Mesenchymal stem cell (in vitro differentiated cells and primary cell): ENCODE measurements at regions not wholly inside any gene's neighbourhood (a gene's known extent, or its start where the extent isn't known, plus 50 kb on each side); places are given as distances from the start of the nearest gene placed in this dataset.

Source experiments
- DNase-seq: peaks from one replicate; pipeline ENCODE4 v3.0.0-alpha.2; 2013
- H2AFZ ChIP-seq: one replicate; pipeline ENCODE4 v1.6.1; 2013; ENCODE audit warnings: low read depth, mild to moderate bottlenecking, control low read depth, inconsistent platforms, low read length, moderate library complexity
- H2AK5ac ChIP-seq: 2 replicates; pipeline ENCODE4 v1.6.1; 2013; ENCODE audit warnings: low read length, moderate library complexity, mild to moderate bottlenecking, inconsistent platforms; ENCODE audit not compliant: severe bottlenecking
- H2BK120ac ChIP-seq: one replicate; pipeline ENCODE4 v1.6.1; 2013; ENCODE audit warnings: low read depth, mild to moderate bottlenecking, inconsistent platforms, low read length, moderate library complexity
- H2BK12ac ChIP-seq, 2 experiments: one replicate each; pipeline ENCODE4 v1.6.1; 2013; ENCODE audit warnings: inconsistent platforms in 2 of 2, low read length in 2 of 2, mild to moderate bottlenecking in 2 of 2, moderate library complexity in 2 of 2, control low read depth in 1 of 2
- H2BK15ac ChIP-seq: one replicate; pipeline ENCODE4 v1.6.1; 2013; ENCODE audit warnings: mild to moderate bottlenecking, low read depth, inconsistent platforms; ENCODE audit not compliant: poor library complexity, severe bottlenecking
- H2BK5ac ChIP-seq: 2 replicates; pipeline ENCODE4 v1.6.1; 2013; ENCODE audit warnings: low read depth, mild to moderate bottlenecking, low read length, control low read depth, inconsistent platforms; ENCODE audit not compliant: poor library complexity, severe bottlenecking
- H3K14ac ChIP-seq, 2 experiments: one replicate each; pipeline ENCODE4 v1.6.1; 2013; ENCODE audit warnings: inconsistent platforms in 2 of 2, low read length in 2 of 2, control low read depth in 1 of 2, mild to moderate bottlenecking in 1 of 2, moderate library complexity in 1 of 2
- H3K18ac ChIP-seq, 2 experiments: one replicate each; pipeline ENCODE4 v1.6.1; 2013; ENCODE audit warnings: inconsistent platforms in 2 of 2, low read length in 2 of 2, control low read depth in 1 of 2, low read depth in 1 of 2, mild to moderate bottlenecking in 1 of 2
- H3K23ac ChIP-seq, 2 experiments: one replicate each; pipeline ENCODE4 v1.6.1; 2013; ENCODE audit warnings: inconsistent platforms in 2 of 2, low read length in 2 of 2, mild to moderate bottlenecking in 2 of 2, moderate library complexity in 2 of 2, control low read depth in 1 of 2
- H3K27ac ChIP-seq: 2 replicates; pipeline ENCODE4 v1.5.1; 2013; ENCODE audit warnings: mild to moderate bottlenecking, moderate library complexity, low read length, control low read depth, inconsistent platforms; ENCODE audit not compliant: poor library complexity, severe bottlenecking
- H3K27me3 ChIP-seq, 2 experiments: 2 replicates each; pipeline versions ENCODE4 v1.6.1 to v1.7.0; 2013; ENCODE audit warnings: low read length in 2 of 2, mild to moderate bottlenecking in 2 of 2, moderate library complexity in 2 of 2, control low read depth in 1 of 2, inconsistent platforms in 1 of 2; ENCODE audit not compliant: control insufficient read depth in 1 of 2, insufficient read depth in 1 of 2
- H3K36me3 ChIP-seq, 2 experiments: 2 replicates each; pipeline versions ENCODE4 v1.6.1 to v1.7.0; 2013; ENCODE audit warnings: low read length in 2 of 2, control low read depth in 1 of 2, inconsistent platforms in 1 of 2, low read depth in 1 of 2, mild to moderate bottlenecking in 1 of 2; ENCODE audit not compliant: insufficient read depth in 2 of 2, control insufficient read depth in 1 of 2
- H3K4ac ChIP-seq, 2 experiments: one replicate each; pipeline ENCODE4 v1.6.1; 2013; ENCODE audit warnings: inconsistent platforms in 2 of 2, low read length in 2 of 2, mild to moderate bottlenecking in 2 of 2, moderate library complexity in 2 of 2, control low read depth in 1 of 2, low read depth in 1 of 2
- H3K4me1 ChIP-seq: 2 replicates; pipeline ENCODE4 v1.6.1; 2013; ENCODE audit warnings: low read depth, low read length, control low read depth; ENCODE audit not compliant: control insufficient read depth, insufficient read depth
- H3K4me2 ChIP-seq: 2 replicates; pipeline ENCODE4 v1.6.1; 2013; ENCODE audit warnings: low read length, mild to moderate bottlenecking, inconsistent platforms; ENCODE audit not compliant: poor library complexity, severe bottlenecking
- H3K4me3 ChIP-seq, 2 experiments: 2 replicates each; pipeline versions ENCODE4 v1.5.1 to v1.7.0; 2013; ENCODE audit warnings: low read length in 2 of 2, mild to moderate bottlenecking in 2 of 2, control low read depth in 1 of 2, low read depth in 1 of 2; ENCODE audit not compliant: insufficient read depth in 1 of 2
- H3K79me1 ChIP-seq: replicated peaks from 2 replicates; pipeline ENCODE4 v1.6.1; 2013; ENCODE audit warnings: mild to moderate bottlenecking, control low read depth, low read length, inconsistent platforms; ENCODE audit not compliant: poor library complexity, severe bottlenecking
- H3K9ac ChIP-seq: 2 replicates; pipeline ENCODE4 v1.7.0; 2013; ENCODE audit warnings: mild to moderate bottlenecking, low read length, moderate library complexity
- H3K9me3 ChIP-seq: 2 replicates; pipeline ENCODE4 v1.7.0; 2013; ENCODE audit warnings: mild to moderate bottlenecking, low read length; ENCODE audit not compliant: control insufficient read depth
- H4K8ac ChIP-seq: one replicate; pipeline ENCODE4 v1.6.1; 2013; ENCODE audit warnings: inconsistent platforms, mild to moderate bottlenecking, low read length, moderate library complexity
- H4K91ac ChIP-seq: one replicate; pipeline ENCODE4 v1.6.1; 2013; ENCODE audit warnings: mild to moderate bottlenecking, low read length, inconsistent platforms
- WGBS: methylation state at CpG from one replicate; pipeline ENCODE4 v1.1.7; 2013; ENCODE audit warnings: mixed read lengths; 5-methylcytosine and 5-hydroxymethylcytosine counted together

DNA sequence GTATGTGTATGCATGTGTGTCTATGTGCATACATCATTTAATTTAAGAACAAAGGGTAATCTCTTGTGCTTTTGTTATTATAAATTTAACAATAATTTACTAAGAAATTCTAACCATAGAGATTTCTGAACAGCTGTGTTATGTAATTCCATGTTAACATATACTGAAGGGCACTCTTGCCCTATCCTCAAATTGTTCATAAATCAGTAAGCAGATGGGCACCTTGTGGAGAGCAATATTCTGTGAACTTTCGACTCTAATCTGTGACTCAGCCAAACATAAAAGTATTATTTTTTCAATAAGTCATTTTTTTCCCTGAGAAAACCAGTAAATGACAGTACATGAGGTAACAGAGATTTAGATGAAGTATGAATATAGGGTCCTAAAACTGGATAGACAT is 938.3 kb upstream of the CRIM1 start:
- Histone ChIP-seq H3K23ac (no peak overlapping the region), H2BK15ac (no peak overlapping the region), H3K4me1 (no peaks in the 10 kb centered on the region), H2AK5ac (no peak overlapping the region), H3K18ac (no peak overlapping the region), H2BK5ac (no peak overlapping the region), H4K8ac (no peak overlapping the region), H2AFZ (no peak overlapping the region), H3K79me1 (no peaks in the 10 kb centered on the region), H3K9me3 (no peaks in the 10 kb centered on the region), H3K4ac (no peak overlapping the region), H3K14ac (no peak overlapping the region), H3K27ac (no peak overlapping the region), H3K9ac (no peak overlapping the region), H4K91ac (no peak overlapping the region), H2BK120ac (no peak overlapping the region), H3K4me3 (no peak overlapping the region), H3K27me3 (no peaks in the 10 kb centered on the region), H3K36me3 (no peaks in the 10 kb centered on the region), H2BK12ac (no peak overlapping the region), H3K4me2 (no peak overlapping the region)
- no CpG with 5 or more reads among the region's 1 CpG for WGBS
- no peak for DNase-seq

DNA sequence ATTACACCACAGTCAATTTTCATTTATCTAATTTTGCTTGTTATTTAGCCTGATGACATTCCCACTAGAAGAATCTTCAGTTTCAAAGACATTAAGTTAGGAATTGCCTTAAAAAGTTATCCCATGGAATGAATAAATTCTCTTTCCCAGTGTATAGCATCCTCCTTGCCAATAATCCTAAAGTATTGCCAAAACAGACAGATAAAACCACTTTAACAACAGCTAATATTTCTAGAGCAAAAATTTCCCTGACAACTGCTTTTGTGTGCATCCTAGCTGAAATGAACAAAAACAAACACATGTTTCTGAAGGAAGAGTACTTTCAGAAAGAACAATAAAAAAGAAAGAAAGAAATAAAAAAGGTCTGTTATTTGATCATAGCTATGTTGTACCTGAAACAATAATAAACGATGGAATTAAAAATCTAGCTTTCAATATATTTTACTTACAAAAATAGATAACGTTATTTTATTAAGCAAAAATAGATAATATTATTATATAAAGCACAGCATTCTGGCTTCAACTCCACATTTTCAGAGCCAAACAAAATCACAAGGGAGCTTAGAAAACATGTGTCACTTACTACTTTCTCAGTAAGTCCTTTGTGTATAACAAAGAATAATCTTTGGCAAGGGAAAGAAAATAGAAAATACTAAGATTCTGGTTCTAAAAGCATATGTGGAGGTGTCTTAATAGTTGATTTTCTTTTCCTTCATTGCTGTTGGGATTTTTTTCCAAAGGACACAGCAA is 939.0 kb upstream of the CRIM1 start:
- Histone ChIP-seq H2BK12ac (no peak overlapping the region), H3K27me3 (no peaks in the 10 kb centered on the region), H3K4me1 (no peaks in the 10 kb centered on the region), H2AFZ (no peak overlapping the region), H3K4me3 (no peak overlapping the region), H3K4me2 (no peak overlapping the region), H3K18ac (no peak overlapping the region), H3K4ac (no peak overlapping the region), H3K23ac (no peak overlapping the region), H2BK15ac (no peak overlapping the region), H2BK120ac (no peak overlapping the region), H3K27ac (no peak overlapping the region), H4K91ac (no peak overlapping the region), H3K14ac (no peak overlapping the region), H4K8ac (no peak overlapping the region), H2AK5ac (no peak overlapping the region), H3K79me1 (no peaks in the 10 kb centered on the region), H2BK5ac (no peak overlapping the region), H3K36me3 (no peaks in the 10 kb centered on the region), H3K9ac (no peak overlapping the region), H3K9me3 (no peaks in the 10 kb centered on the region)
- DNase-seq, result no peak
- no CpG with 5 or more reads among the region's 2 CpGs for WGBS

DNA sequence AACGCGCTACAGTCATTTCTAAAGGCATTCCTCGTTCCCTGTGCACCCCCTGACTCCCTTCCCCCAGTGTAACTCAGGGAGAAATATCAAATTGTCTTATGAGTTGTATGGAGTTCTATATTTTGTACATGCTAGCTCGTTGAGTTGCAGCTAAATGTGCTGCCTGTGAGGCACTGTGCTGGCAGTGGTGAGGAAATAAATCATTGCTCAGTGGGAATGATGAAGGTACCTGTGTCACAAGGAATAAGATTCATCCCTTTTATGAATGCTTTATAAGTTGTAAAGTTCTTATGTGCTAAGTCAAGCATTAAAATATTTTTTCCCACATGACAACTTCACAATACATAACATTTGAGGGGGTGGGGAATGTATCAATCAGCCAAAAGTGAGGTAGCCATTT is 939.6 kb upstream of the CRIM1 start:
- H4K91ac ChIP-seq, result no peak overlapping the region
- H3K9me3 ChIP-seq, result no peaks in the 10 kb centered on the region
- no peak overlapping the region for H3K14ac ChIP-seq

DNA sequence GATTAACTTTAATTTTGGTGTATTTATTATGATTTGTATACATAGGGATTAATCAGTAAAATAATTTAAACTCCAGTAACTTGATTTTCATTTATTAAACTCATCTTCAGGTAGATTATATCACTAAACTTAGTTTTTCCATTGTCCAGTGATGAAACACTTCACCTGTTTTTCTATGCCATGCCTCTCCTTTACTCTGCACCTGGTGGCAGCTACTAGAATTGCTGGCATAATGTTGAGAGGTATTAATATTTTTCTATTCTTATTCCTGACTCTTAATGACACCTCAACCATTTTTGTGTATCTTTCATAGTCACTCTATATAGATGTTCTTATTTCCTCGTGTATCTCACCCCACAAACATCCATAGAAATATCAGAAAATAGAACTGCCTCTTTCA is 940.3 kb upstream of the CRIM1 start:
- no peak overlapping the region for H3K18ac ChIP-seq

More for the DNA sequence above, 939.6 kb upstream of the CRIM1 start:
- Histone ChIP-seq H4K8ac (no peak overlapping the region), H2BK5ac (no peak overlapping the region), H3K4ac (no peak overlapping the region), H3K4me3 (no peak overlapping the region), H3K27me3 (no peaks in the 10 kb centered on the region), H2BK12ac (no peak overlapping the region), H2AFZ (no peak overlapping the region), H3K79me1 (no peaks in the 10 kb centered on the region), H3K27ac (no peak overlapping the region), H2BK15ac (no peak overlapping the region), H2AK5ac (no peak overlapping the region), H3K9ac (no peak overlapping the region), H3K23ac (no peak overlapping the region), H3K4me2 (peak overlapping the region; percentile 17), H3K18ac (no peak overlapping the region), H2BK120ac (no peak overlapping the region), H3K4me1 (no peaks in the 10 kb centered on the region), H3K36me3 (no peaks in the 10 kb centered on the region)
- no peak for DNase-seq
- WGBS, result 80% methylated on average over 4 of the region's 4 CpGs

More for the DNA sequence above, 940.3 kb upstream of the CRIM1 start:
- H3K27ac ChIP-seq, result no peak overlapping the region
- H2BK15ac ChIP-seq, result no peak overlapping the region
- H3K14ac ChIP-seq, result no peak overlapping the region
- DNase-seq, result no peak
- H3K4ac ChIP-seq, result no peak overlapping the region
- H2BK5ac ChIP-seq, result no peak overlapping the region
- no peak overlapping the region for H2BK120ac ChIP-seq
- H3K4me3 ChIP-seq, result no peak overlapping the region
- H2AK5ac ChIP-seq, result no peak overlapping the region
- no peak overlapping the region for H2BK12ac ChIP-seq
- no peaks in the 10 kb centered on the region for H3K79me1 ChIP-seq
- no peak overlapping the region for H4K91ac ChIP-seq
- no peaks in the 10 kb centered on the region for H3K9me3 ChIP-seq
- no peak overlapping the region for H3K4me2 ChIP-seq
- no peak overlapping the region for H3K9ac ChIP-seq
- no peaks in the 10 kb centered on the region for H3K36me3 ChIP-seq
- H3K23ac ChIP-seq, result no peak overlapping the region
- no peaks in the 10 kb centered on the region for H3K4me1 ChIP-seq
- 71% methylated on average over 1 of the region's 1 CpG for WGBS
- no peak overlapping the region for H2AFZ ChIP-seq
- no peaks in the 10 kb centered on the region for H3K27me3 ChIP-seq
- no peak overlapping the region for H4K8ac ChIP-seq
